ENCODE measurements at regions not wholly inside any gene's neighbourhood (a gene's known extent, or its start where the extent isn't known, plus 50 kb on each side); places are given as distances from the start of the nearest gene placed in this dataset.

- TF ChIP-seq CTCF (IDR thresholded peaks at IDR 0.05; ENCODE audit: low read depth, low read length), result no peak
- TF ChIP-seq EZH2phosphoT487 (IDR thresholded peaks at IDR 0.05; ENCODE audit: low read depth), result no peak
Observed at GRCh38 chr5:82765765-82766164, 311.4 kb downstream of the TMEM167A start.
